ENCODE measurements at regions not wholly inside any gene's neighbourhood (a gene's known extent, or its start where the extent isn't known, plus 50 kb on each side); places are given as distances from the start of the nearest gene placed in this dataset.

DNA sequence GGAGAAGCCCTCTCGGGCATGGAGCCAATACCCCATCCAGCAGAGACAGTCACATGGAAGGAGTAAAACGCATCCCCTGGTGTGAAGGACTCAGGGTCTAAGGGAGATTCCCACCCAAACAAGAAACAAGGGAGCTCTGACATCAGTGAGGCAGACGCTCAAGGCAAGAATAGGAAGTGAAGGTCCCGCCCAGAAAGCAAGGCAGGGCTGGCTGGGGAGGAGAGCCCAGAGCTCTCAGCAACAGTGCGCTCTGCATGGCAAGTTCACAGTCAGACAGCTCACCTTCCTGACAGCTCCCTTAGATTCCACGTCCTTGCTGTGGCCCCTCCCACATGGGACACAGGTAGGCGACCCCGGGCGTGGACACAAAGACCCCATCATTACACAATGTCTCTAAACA, 85.6 kb downstream of the TTLL2 start:
- TF ChIP-seq, protein P1, sequence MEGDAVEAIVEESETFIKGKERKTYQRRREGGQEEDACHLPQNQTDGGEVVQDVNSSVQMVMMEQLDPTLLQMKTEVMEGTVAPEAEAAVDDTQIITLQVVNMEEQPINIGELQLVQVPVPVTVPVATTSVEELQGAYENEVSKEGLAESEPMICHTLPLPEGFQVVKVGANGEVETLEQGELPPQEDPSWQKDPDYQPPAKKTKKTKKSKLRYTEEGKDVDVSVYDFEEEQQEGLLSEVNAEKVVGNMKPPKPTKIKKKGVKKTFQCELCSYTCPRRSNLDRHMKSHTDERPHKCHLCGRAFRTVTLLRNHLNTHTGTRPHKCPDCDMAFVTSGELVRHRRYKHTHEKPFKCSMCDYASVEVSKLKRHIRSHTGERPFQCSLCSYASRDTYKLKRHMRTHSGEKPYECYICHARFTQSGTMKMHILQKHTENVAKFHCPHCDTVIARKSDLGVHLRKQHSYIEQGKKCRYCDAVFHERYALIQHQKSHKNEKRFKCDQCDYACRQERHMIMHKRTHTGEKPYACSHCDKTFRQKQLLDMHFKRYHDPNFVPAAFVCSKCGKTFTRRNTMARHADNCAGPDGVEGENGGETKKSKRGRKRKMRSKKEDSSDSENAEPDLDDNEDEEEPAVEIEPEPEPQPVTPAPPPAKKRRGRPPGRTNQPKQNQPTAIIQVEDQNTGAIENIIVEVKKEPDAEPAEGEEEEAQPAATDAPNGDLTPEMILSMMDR (conservative IDR thresholded peaks at IDR 0.05; ENCODE audit: low read depth, low read length): no peak
- no peak overlapping the region for H3K4me3 ChIP-seq (IDR thresholded peaks at IDR 0.05; ENCODE audit: insufficient read depth, low read depth, low read length)
- H3K79me2 ChIP-seq (ENCODE audit: insufficient read depth, low read depth): no peaks in the 10 kb centered on the region

DNA sequence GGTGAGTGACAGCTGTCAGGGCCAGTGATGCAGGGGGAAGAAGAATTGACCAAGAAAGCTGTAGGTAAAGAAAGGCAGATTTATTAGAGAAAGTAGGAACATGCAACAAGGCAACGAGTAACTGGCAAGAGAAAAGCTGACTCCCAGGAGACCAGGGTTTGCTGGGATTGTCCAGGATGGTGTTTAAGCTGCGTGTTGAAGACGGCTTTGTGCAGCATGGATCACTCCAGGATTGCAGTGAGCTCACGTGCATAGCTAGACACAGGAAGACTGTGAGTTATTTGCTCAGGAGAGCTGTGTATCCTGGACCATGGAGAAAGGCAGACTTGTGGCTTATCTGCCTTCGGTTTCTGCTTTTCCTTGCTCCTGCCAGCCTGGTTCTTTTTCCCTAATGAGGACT, 87.6 kb downstream of the TTLL2 start:
- TF ChIP-seq, protein P1 (conservative IDR thresholded peaks at IDR 0.05; ENCODE audit: low read depth, low read length): no peak
- Histone ChIP-seq H3K79me2 (ENCODE audit: insufficient read depth, low read depth) (no peaks in the 10 kb centered on the region), H3K4me2 (no peak overlapping the region), H3K4me3 (IDR thresholded peaks at IDR 0.05; ENCODE audit: insufficient read depth, low read depth, low read length) (no peak overlapping the region), H3K27me3 (ENCODE audit: insufficient read depth, low read depth) (no peaks in the 10 kb centered on the region), H3K9ac (no peak overlapping the region), H2AFZ (ENCODE audit: low read depth) (no peak overlapping the region), H3K4me1 (ENCODE audit: low read depth, poor library complexity, severe bottlenecking) (no peaks in the 10 kb centered on the region), H4K20me1 (ENCODE audit: insufficient read depth) (no peaks in the 10 kb centered on the region), H3K36me3 (ENCODE audit: insufficient read depth) (no peaks in the 10 kb centered on the region), H3K27ac (no peak overlapping the region)

More for the DNA sequence above, 85.6 kb downstream of the TTLL2 start:
- Histone ChIP-seq H2AFZ (ENCODE audit: low read depth) (no peak overlapping the region), H4K20me1 (ENCODE audit: insufficient read depth) (no peaks in the 10 kb centered on the region), H3K27me3 (ENCODE audit: insufficient read depth, low read depth) (no peaks in the 10 kb centered on the region), H3K27ac (no peak overlapping the region), H3K9ac (no peak overlapping the region), H3K4me1 (ENCODE audit: low read depth, poor library complexity, severe bottlenecking) (no peaks in the 10 kb centered on the region), H3K36me3 (ENCODE audit: insufficient read depth) (no peaks in the 10 kb centered on the region), H3K4me2 (no peak overlapping the region)

DNA sequence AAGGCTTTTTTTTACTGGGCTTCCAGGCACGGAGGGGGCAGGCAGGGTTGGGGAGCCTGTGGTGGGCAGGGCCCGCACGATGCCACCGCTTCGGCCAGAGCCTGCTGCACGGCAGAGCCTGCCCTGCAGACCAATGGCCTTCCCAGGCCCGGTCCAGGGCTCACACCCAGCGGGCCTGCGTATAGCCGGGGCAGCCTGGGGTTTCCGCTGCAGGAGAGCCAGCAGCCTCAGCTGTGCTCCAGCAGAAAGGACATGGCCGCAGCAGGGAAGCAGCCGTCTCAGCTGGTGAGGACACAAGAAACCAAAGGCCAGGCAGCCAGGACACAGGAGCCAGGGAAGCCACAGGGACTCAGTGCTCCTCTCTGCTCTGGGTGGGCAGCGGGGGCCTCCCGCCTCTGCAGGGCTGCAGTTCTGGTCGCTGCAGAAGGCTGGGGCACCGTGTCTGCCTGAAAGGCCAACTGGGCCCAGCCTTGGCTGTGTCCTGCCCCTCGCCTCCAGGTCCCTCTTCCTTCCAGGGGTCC, 90.6 kb downstream of the TTLL2 start:
- Histone ChIP-seq H3K4me3 (IDR thresholded peaks at IDR 0.05; ENCODE audit: insufficient read depth, low read depth, low read length) (no peak overlapping the region), H3K36me3 (ENCODE audit: insufficient read depth) (no peaks in the 10 kb centered on the region), H3K4me1 (ENCODE audit: low read depth, poor library complexity, severe bottlenecking) (no peaks in the 10 kb centered on the region), H3K79me2 (ENCODE audit: insufficient read depth, low read depth) (no peaks in the 10 kb centered on the region), H2AFZ (ENCODE audit: low read depth) (no peak overlapping the region), H4K20me1 (ENCODE audit: insufficient read depth) (no peaks in the 10 kb centered on the region), H3K4me2 (no peak overlapping the region), H3K27me3 (ENCODE audit: insufficient read depth, low read depth) (no peaks in the 10 kb centered on the region), H3K9ac (no peak overlapping the region), H3K27ac (no peak overlapping the region)
- TF ChIP-seq, protein P1 (conservative IDR thresholded peaks at IDR 0.05; ENCODE audit: low read depth, low read length): no peak

DNA sequence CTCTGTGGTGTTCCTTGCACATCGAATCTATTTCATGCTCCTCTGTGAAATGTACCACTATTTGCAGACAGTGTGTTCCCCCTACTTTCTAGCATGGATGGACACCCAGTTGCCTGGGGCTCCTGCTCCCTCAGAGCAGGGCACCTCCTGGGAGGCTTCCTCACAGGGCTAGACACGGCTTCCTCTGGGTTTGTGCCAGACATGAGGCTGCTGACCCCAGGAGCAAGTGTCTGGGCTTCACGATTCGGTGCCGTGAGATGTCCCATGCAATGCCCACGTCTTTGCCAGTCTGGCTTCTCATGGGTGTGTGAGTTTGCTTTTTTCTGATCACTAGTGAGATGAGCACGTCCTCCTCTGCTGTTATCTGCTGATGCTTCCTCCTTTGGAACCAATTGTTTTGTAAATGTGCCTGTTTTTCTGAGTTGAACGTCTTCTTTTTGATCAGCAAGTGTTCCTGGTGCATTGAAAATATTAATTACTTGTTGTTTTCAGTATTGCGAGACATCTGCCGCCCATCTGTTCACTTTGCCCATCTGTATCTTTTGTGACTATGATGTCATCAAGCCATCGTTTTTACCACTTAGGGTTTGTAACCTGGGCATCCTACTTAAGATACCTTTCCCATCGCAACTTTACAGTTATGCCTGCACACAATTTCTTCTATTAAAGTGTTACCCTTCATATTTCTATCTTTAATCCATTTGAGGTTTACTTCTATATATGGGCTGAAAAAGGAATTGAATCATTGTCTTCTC, 92.0 kb downstream of the TTLL2 start:
- H3K4me2 ChIP-seq: no peak overlapping the region

More for the DNA sequence above, 92.0 kb downstream of the TTLL2 start:
- no peaks in the 10 kb centered on the region for H3K27me3 ChIP-seq (ENCODE audit: insufficient read depth, low read depth)
- no peaks in the 10 kb centered on the region for H3K4me1 ChIP-seq (ENCODE audit: low read depth, poor library complexity, severe bottlenecking)
- no peaks in the 10 kb centered on the region for H4K20me1 ChIP-seq (ENCODE audit: insufficient read depth)
- H3K9ac ChIP-seq: no peak overlapping the region
- no peak overlapping the region for H2AFZ ChIP-seq (ENCODE audit: low read depth)
- H3K36me3 ChIP-seq (ENCODE audit: insufficient read depth): no peaks in the 10 kb centered on the region
- TF ChIP-seq, protein P1 (conservative IDR thresholded peaks at IDR 0.05; ENCODE audit: low read depth, low read length): no peak
- H3K27ac ChIP-seq: no peak overlapping the region
- no peak overlapping the region for H3K4me3 ChIP-seq (IDR thresholded peaks at IDR 0.05; ENCODE audit: insufficient read depth, low read depth, low read length)
- no peaks in the 10 kb centered on the region for H3K79me2 ChIP-seq (ENCODE audit: insufficient read depth, low read depth)

All from KMS-11 (cell line).